ENCODE measurements at regions not wholly inside any gene's neighbourhood (a gene's known extent, or its start where the extent isn't known, plus 50 kb on each side); places are given as distances from the start of the nearest gene placed in this dataset.

GRCh38 chr10:2944788-2945187 is 122.6 kb upstream of the PFKP start:
- TF ChIP-seq, protein P1, sequence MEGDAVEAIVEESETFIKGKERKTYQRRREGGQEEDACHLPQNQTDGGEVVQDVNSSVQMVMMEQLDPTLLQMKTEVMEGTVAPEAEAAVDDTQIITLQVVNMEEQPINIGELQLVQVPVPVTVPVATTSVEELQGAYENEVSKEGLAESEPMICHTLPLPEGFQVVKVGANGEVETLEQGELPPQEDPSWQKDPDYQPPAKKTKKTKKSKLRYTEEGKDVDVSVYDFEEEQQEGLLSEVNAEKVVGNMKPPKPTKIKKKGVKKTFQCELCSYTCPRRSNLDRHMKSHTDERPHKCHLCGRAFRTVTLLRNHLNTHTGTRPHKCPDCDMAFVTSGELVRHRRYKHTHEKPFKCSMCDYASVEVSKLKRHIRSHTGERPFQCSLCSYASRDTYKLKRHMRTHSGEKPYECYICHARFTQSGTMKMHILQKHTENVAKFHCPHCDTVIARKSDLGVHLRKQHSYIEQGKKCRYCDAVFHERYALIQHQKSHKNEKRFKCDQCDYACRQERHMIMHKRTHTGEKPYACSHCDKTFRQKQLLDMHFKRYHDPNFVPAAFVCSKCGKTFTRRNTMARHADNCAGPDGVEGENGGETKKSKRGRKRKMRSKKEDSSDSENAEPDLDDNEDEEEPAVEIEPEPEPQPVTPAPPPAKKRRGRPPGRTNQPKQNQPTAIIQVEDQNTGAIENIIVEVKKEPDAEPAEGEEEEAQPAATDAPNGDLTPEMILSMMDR (conservative IDR thresholded peaks at IDR 0.05): no peak
- TF ChIP-seq ZFX (IDR thresholded peaks at IDR 0.05): no peak

Data from C4-2B (cell line).